ENCODE measurements at regions not wholly inside any gene's neighbourhood (a gene's known extent, or its start where the extent isn't known, plus 50 kb on each side); places are given as distances from the start of the nearest gene placed in this dataset.

DNA sequence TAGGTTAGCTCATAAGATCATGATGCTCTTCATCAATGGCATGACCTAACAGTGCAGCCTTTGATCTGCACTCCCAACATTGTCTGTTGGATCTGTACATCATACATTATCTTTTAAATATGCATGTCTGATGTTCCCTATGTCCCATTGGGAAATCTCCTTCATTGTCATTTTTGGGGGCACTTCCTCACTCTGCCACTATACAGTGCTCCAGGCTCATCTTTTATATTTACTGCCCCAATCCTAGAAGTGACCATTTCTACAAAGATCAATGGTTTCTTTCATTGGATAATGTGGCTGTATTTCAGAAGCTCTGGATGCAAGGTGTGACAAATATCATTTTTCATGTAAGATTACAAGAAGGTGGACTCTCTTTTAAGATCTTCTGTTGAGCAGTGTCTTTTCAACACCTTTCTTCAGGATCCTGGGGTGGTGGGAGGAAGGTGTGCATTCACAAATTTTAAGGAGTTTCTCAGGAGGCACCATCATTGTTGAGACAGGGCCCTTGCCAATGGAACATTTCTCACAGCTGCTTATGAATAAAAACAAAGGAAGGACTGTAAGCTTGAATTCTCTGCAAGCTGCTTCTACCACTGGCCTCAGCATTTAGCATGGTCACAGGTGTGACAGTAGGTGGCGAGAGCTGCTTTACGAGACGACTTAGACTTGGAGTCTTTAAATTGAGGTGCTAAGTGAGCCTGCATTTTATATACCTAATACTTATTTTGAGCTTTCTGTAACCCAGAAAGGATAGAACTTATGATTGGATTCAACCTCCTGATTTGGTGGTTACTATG lies 403.0 kb downstream of the LMO7 start:
- DNase-seq = no peak

DNA sequence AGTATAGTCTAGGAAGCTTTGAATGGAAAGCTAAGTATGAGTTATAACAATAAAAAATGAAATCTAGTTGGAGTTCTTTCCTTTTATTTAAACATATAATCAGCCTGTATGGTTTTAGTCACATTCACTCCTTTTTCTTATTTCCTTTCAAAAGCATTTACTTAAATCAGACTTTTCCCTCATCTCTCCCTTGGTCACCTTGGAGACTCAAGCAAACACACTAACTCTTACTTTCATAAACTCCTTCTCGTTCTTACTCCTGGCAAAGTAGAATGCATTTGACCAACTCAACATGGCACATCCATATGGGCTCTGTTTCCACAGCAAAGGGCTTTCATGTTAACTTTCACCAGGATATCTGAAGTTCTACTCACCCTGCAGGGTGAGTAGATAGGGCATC lies 400.0 kb downstream of the LMO7 start:
- no peak for DNase-seq

DNA sequence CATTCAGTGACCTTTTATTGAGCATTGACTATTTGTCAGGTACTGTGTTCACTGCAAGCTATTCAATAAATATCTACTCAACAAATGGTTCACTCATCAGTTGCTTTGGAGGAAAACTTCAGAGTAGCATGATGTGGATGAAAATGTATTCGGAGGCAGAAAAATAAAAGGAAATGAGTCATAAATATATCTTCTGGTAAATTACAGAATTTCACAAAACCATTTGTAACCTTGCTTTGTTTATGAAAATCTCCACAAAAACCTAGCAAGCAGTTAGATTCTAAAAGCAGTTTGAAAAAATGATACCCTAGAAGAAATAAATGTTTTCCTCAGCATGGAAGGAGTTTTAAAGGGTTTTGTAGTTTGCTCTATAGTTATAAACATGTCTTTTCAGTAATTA lies 399.6 kb downstream of the LMO7 start:
- no peak for DNase-seq

DNA sequence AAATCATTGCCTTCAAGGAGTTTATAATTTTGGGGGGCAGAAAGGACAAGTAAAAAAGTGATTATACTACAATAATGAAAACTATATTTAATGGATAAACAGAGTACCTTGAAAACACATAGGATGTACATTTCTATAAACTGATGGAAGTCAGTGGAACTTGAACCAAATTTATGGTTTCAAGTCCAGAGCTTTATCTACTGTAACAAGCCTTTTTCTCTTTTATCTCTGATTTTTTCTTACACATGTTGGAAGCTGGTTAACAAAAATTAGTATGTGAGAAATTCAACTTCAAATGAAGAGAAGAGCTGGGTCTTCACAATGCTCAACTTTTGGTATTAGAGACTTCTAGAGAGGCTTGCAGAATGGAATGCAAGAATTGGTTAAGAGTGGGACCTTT lies 393.6 kb downstream of the LMO7 start:
- DNase-seq = no peak

DNA sequence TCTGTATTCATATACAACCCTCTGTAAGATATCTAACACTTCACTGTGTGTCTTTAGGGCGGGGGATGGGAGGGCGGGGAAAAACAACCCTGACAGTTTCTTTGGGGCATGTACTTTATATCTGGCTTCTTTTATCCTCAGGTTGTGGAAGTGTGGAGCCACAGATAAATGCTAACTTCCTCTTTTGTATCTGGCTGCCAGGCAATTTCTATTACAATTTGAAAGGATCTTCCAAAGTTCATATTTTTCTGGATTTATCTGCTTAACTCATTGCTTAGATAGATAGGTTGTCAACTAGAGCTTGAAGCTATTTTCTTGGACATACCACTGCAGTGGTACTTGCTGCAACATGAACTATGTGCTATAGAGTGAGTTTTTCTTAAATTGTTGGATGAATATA lies 393.0 kb downstream of the LMO7 start:
- DNase-seq = no peak

DNA sequence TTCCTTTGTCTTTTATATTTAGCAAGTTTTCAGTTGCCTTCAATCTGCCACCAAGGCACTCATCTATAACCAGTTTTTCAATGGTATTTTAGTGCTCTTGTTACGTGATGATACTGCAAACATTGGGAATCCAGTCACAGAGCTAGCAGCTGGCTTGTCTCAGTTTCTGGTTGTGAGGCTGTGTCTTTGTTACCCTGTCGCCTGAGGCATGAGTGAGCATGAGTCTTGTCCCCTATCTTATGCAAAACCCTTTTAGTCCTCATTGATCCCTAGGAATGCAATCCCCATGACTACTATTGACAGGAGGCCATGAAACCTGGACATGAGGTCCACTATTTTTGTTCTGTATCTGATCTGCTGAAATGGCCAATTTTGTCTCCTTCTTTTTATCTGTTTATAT lies 391.0 kb downstream of the LMO7 start:
- DNase-seq = no peak

DNA sequence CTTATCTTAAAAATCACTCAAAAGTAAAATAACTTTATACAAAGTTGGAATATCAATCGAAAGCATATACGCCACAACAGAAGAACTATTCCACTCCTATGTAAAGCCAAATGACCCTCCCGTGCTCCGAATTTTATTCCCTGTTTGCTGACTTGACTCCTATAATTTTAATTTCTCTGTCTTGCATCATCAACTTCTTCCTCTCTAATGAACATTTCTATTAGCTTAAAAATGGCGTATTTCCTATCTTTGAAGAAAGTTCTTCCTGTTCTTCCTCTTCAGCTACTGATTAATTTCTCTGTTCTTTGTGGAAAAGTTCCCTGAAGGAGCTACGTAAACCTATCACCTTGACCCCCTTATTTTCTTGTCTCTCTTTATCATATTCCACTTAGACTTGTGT lies 389.3 kb downstream of the LMO7 start:
- DNase-seq = no peak

DNA sequence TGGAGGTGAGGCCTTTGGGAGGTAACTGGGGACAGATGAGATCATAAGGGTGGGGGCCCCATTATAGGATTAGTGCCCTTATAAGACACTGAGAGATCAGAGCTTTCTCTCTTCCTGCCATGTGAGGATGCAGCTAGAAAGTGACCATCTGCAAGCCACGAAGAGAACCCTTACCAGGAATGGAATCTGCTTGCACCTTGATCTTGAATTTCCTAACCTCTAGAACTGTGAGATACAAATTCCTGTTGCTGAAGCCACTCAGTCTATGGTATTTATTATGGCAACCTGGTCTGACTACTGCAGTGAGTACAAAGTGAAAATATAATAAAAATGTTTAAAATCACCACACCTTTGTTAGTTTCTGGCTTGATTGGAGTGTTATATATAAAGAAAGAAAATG lies 388.0 kb downstream of the LMO7 start:
- no peak for DNase-seq

DNA sequence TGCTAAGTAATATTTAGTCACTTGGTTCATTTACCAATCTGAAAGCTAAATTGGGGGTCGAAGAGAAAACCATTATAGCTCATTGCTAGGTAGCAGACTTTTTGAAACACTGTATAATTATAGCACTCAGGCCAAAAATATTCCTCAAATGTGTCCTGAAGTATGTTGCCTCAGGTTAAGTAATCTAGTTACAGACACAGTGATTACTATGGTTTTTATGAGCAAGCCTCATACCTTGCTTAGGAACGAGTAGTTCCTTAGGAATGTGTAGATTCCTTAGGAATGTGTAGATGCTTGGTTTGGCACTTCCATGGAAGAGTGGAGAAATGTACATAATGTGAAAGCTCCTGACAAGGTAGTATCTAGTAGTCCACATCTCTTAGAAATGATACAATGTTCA lies 387.5 kb downstream of the LMO7 start:
- DNase-seq = no peak

DNA sequence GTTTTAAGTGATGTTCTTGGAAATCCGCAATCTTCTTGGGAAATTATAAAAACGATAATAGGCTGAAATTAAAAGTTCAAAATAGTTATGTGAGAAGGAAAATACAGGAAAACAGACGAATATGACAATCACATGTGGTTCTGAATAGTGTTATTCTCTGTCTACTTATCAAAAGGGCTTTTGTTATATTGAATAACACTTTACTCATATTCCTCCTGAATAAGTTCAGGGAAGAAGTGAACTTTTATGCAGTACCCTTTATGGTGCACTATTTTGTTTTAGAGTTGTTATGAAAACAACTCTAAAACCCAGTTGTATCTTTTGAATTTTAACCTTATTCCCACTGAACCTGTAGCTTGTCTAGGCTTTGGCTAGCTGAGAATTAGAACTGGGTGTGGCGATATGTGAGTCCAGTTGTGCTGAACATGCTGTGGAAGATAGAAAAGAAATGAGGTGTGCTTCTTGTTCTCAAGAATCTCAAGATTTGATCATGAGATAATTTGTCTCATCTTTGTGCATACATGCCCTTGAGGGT lies 384.4 kb downstream of the LMO7 start:
- DNase-seq = no peak

DNA sequence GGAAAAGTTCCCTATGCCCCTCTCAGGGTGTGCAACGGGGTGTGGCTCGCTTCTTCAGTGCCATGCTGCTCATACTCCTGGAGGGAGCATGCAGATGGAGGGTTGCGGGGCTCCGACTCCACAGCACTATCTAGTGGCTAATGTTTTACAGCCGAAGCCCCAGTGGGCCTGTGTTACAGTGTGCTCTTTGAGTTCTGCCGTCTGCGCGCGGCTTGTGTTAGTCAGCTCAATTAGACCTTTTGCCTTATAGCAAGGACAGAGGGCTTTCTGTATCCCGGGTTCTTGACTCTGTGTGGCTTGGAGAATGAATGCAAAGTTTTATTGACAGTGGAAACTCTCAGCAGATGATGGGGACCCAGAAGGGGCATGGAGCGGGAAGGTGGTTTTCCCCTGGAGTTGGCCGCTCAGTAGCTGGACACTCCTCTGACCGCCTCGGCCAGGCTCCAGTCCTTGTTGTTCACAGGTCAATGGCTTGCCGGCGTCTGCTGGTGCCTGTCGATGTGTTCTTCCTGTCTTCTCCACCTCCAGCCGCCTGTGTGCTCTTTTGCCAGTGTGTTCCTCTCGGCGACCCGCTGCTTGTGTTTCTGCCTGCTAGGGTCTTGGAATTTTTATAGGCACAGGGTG lies 383.4 kb downstream of the LMO7 start:
- no peak for DNase-seq

DNA sequence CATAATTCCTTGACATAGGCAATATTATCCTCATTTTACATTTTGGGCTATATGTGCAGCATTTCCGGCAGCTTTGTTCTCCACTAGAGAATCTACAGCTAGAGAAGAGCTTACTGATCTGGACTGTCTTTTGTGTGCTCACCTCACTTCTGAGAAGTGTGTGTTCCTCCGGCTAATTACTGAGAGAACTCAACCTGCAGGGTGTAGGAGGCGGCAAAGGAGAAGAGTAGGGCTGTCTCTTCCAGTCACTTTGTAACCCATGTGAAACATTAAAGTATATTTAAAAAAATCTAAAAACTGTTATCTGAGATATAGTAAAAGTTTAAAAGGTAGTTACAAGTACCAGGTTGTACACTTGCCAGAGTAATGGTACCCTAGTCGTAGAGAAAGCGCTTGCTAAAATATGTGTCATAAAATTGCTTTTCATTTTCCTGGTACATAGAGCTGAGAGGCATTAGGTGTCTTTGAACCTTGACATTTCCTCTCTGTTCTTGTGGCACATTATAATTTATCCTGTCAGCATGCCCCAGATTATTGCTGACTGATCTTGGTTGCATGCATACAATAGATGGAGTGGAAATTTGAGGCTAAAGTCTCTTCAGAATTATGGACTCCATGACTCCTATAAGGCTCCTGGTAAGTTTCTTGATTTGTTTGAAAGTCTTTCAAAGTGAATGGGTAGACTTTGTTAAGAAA lies 381.9 kb downstream of the LMO7 start:
- no peak for DNase-seq

DNA sequence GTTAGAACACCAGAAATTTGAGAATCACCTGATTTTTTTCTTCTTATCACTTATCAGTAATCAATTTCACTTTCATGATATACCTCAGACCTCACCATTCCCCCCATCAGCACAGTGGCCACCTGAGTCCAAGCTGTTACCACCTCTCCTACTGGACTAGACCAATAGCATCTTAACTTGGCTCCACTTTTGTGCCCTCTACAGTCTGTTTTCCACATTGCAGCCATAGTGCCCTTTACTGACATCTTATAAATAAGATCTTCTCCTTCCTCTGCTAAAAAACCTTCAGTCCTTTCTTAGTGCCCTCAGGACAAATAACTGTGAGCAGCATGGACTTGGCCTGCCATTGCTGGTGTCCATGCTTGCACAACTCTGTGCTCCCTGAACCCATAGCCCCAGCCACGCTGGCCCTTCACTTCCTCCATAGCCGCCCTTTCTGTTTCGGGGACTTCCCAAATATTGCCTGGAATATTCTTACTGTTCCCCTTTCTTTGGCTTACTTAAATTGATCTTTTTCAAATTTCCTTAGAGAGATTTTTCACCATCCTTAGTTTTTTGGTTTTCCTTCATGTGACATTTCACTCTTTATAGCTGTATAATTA lies 380.8 kb downstream of the LMO7 start:
- DNase-seq = no peak

DNA sequence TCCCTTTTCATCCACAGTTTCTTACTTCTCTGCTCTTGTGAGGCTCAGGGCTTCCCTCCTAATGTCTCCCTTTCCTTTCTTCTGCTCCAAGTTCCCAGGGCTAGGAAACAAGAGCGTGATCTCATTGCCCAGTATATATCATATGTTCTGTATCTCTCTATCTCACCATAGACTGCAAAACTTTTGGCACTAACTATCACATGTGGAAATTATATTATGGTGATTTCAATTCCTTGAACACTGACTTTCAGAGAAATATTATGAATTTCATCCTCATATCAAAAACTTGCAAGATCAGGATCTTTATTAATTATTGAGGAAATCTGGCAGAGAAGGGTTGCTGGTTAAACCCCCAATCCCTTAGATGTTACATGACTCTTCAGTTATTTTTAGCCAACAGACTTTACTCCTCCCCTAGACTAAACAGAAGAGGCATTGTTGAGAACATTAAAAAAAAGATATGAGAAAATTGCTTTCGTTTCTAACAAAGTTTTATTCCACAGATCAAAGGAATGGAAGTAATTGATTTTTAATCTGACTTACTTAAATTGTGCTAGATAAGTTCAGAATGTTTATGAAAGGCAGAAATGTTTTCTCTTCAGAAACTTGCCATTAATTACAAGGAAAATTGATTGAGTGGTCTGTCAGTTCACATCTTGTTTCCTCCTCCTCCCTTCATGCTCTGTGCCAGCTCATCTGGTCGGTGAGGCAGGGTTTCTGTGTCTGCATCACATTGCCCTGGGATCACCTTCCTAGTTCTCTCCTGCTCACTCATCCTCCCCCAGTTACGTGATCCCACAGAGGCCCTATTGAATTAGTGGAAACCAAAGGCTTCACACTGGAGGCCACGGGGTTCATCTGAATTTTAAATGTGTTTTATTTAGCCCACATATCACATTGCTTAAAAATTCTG lies 378.5 kb downstream of the LMO7 start:
- no peak for DNase-seq

DNA sequence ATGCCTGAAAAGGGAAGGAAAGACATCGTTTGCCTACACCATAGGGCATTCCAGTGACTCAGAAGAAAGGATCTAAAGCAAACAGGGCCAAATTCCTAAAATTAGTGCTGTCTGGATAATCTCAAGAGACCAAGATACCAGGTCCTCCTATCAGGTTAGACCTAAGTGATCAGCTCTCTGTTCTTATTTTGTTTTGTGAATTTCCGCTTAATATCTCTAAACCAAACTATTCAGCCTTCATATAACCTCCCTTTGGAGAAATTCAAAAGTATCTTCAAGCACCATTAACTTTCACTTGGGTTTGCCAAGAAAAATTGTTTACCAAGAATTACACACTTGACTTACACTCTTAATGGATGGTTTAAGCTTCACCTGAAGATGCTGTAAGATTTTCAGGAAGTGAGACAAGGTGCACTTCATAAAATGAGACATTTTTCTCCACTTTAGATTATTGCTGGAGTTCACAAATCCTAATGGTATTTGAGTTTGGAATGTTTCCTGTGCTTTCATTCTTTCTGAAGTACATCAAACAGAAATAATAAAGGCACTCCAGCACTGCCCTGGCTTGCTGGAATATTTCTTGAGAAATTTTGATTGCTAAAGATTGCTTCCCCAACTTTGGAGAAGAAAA lies 376.1 kb downstream of the LMO7 start:
- DNase-seq = no peak

DNA sequence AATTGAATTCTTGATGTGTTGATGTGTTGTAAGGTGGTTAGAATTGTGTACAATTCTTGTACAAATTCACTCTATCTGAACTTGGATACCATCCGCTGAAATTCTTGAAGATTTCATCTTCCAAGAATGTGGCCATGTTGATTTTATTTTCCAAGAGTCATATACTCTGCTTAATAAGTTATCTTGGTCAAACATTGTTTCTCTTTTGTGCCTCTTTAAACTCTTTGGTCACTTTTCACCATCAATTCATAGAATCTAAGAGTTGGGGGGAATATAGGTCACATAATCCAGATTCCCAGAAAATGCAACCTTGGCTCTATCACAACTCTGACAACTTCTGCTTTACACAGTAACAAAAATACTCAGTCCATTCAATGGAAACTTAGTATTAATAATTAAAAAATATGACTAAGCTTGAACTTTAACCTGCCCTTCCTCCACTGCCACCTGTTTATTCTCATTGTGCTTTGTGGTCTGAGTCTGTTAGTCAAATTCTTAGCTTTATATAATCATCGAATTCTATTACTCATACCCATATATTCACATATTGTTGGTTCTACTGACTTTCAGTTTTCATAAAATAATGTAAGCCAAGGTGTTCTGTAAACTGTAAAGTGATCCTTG lies 373.2 kb downstream of the LMO7 start:
- no peak for DNase-seq

DNA sequence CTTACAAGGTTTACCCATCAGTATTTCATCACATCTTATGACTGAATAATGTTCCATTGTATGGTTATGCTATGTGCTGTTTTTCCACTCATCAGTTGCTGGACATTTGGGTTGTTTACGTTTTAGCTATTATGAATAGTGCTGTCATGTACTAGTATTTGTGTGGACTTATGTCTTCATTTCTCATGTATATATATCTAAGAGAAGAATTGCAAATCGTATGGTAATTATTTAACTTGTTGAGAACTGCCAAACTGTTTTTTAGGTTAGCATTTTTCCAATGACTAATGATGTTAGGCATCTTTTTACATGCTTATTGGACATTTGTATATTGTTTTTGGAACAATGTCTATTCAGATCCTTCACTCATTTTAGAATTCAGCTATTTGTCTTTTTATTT lies 368.3 kb downstream of the LMO7 start:
- no peak for DNase-seq

DNA sequence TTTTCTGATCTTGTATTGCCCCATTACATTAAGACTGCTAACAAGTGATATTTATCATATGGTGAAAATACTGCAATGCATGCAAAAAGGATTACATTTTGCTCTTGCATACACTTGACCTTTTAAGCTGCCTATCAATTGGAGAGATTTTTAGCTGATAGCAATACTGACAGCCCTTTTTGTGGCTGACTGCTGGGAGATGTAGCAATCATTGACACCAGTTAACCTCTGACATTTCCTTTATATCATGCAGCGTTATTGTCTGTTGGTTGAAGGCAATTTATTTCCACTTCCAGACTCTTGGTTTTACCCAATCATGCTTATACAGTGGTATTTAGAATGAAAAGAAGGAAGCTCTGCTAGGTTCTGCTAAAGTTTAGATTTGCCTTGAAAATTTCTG lies 364.0 kb downstream of the LMO7 start:
- DNase-seq = no peak

DNA sequence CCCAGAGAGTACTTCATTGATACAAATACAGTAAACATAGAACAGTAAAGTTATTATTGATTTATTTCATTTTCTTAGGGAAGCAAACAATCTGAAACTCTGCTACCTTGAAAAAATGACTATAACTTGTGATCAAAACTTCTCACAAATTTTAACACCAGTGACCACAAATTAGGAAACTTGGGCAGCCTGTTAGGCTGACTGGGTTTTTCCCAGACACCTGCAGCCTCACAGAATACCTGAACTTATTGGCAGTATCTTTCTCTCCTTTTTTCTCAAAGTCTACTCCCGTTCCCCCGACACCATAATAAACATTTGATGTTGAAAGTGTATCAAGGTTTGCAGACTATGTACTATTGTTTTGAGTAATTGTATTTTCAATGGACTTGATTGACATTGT lies 360.5 kb downstream of the LMO7 start:
- DNase-seq = no peak

DNA sequence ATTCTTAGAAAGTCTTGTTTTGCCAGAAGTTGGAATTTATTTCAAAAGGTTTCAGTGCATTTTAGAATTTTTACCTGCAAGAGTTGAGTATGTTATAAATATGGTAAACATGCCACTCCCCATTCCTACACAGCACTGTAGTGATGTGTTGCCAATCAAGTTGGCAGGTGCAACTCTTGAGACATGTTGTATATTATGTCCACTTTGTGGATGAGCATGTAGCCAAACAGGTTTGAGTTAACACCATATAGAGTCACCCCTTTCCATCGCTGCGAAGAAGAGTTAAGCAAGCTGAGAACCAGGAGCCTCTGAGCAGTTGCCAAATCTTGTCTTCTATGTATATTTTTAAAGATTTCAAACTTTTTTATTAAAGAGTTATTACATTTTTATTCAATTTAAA lies 359.8 kb downstream of the LMO7 start:
- DNase-seq = no peak

DNA sequence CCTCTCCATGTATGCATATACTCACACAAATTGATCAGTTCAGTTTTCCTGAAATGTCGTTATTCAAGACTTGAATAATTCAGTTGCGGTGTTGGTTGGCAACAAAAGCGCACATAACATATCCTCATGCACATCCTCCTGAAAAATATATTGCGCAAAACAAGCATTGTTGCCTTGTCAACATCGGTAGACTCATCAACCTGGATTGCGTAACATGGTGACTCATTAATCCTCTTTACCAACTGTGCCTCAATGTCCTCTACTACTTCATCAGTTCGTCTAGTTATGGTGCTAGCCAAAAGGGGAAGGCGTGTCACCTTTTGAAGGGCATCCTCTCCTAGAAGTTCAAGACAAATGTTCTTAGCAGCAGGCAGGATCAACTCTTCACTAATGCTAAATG lies 357.7 kb downstream of the LMO7 start:
- DNase-seq = no peak

DNA sequence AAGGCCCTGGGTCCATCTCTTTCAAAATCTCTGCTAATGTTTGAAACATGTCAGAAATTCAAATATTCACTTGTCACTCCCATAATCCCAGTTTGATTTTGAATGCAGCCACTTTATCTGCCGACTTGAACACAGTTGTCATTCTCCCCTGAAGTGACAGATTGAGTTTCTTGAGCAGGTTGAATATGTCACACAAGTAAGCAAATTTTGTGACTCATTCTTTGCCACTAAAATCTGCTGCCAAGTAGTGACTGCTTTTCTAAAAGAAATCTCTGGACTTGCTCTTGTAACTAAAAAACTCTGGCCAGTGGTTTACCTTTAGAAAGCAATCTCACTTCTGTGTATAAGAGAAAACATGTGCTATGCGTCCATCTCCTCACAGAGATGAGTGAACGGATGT lies 357.1 kb downstream of the LMO7 start:
- no peak for DNase-seq

All from CD4-positive, alpha-beta T cell treated with Interleukin-1 beta for 1 hour (primary cell).